GM18909 (cell line): ENCODE measurements at regions not wholly inside any gene's neighbourhood (a gene's known extent, or its start where the extent isn't known, plus 50 kb on each side); places are given as distances from the start of the nearest gene placed in this dataset.

Experiments
- ATAC-seq: cut with Tn5 transposase; IDR thresholded peaks from one replicate; pipeline ENCODE4 v1.9.1; 2021; ENCODE audit warnings: mild to moderate bottlenecking; ENCODE audit not compliant: unreplicated experiment, poor library complexity

DNA sequence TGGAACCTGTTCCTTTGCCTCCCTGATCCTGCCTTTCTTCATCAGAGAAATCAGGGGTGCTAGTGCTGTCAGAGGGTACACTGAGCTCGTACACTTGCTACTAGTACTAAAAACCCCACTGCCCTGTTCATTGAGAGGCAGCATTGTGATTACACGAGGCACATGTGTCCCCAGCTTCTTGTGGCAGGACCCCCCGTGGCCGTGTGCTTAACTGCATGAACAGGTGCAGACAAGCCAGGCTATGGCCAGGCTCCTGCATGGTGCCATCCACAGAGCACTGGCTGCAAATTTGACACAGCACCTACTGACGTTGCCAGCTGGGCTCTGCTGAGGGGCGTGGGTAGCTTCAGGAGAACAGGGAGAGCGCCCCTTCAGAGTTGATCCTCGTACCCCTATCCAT is 248.4 kb downstream of the GLI2 start:
- ATAC-seq: no peak

DNA sequence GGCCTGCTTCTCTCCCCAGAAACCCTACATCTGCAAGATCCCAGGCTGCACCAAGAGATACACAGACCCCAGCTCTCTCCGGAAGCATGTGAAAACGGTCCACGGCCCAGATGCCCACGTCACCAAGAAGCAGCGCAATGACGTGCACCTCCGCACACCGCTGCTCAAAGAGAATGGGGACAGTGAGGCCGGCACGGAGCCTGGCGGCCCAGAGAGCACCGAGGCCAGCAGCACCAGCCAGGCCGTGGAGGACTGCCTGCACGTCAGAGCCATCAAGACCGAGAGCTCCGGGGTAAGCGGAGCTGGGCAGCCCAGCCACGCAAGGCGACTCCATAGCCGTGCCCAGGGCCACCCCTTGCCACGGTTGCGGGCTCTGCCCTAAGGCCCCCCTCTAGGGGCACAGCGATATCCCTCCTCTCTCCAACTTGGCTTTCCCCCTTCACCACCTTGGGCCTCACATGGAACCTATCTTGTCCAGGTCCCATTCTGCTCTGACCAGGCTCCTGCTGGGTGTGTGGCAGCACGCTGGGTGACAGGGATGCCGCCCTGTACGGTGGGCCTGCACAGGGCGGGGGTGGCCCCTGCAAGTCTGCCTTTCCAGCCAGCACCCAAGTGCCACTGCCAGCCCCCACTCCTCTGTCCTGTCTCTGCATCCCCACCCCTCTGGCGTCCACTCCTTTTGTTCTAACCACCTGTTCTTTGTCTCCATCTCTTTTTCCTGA is 248.9 kb downstream of the GLI2 start:
- ATAC-seq: no peak

DNA sequence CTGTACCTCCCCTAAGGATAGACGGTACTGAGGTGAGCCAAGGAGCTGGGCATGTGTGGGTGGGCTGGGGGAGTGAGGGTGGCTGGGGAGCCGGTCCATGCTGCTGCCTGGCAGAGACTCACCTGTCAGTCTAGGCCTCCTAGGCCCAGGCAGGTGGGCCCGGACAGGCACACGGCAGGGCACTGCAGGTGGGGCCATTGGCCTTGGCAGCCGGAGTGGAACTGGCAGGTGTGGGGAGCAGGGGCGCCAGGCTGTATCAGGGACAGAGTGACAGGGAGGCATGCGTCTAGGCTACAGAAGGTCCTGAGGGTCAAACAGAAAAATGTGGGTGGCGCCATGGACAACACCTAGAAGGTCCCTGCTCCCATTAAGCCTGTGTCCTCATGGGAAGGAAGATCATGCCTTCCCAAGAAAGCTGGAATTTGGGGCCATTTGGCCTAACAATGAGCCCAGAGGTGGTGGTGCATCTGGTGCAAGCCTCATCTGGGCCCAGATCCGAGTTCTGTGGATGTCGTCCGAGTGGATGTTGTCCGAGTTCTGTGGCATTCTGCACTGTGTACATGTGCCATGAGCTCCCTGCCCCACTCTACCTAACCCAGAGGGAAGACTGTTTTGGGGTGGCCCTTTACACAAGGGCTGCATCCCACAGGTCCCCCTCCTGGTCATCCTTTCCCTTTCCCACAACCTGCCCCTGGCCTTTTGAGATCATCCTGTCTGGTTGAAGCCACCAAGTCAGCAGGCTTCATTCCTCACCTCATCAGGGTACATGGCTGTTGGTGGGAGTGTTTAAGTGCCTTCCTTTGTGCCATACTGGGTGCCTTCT is 249.7 kb downstream of the GLI2 start:
- no peak for ATAC-seq

DNA sequence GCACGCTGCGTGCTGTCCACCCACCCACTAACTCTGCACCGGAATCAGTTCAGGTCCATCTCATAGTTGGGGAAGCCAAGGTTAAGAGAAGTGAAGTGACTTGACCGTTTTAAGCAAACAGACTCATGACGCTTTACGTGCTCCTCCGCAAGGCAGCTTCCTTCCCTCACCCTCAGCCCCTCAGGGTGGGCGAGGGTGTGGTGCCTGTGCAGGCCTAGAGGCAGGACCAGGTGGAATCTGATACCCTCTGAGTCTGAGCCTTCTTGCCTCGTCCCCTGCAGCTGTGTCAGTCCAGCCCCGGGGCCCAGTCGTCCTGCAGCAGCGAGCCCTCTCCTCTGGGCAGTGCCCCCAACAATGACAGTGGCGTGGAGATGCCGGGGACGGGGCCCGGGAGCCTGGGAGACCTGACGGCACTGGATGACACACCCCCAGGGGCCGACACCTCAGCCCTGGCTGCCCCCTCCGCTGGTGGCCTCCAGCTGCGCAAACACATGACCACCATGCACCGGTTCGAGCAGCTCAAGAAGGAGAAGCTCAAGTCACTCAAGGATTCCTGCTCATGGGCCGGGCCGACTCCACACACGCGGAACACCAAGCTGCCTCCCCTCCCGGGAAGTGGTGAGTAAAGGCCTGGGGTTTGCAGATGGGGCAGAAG is 250.5 kb downstream of the GLI2 start:
- ATAC-seq: no peak

DNA sequence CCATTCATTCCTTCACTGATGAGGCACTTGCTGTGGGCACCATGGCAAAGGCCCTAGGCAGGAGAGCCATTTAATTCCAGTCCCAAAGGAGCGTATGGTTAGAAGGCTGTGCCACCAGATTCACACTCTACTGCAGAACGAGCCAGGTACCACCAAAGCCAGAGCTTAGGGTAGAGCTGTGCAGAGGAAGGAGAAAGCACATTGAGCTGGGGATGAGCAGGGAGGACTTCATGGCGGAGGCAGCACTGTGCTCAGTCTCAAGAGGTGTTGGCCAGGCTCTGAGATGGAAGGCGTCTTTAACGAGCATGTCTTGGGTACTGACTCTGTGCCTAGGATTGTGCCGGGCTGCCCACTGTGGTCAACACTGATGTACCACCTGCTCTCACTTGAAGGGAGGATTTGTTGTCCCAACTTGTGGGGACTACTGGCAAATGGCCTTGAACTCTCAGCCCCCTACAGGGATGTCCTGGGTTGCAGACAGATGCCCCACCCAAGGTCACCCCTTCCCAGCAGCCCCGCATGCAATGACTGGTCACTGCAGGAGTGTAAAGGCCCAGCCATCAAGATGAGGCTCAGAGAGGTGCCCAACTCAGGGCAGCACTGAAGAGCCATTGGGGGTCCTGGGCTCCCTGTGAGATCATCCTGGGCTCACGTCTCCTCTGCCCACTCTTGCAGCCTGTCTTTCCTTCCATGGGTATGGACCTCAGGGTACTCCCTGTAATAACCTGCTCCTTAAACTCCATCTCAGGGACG is 251.4 kb downstream of the GLI2 start:
- ATAC-seq: no peak

DNA sequence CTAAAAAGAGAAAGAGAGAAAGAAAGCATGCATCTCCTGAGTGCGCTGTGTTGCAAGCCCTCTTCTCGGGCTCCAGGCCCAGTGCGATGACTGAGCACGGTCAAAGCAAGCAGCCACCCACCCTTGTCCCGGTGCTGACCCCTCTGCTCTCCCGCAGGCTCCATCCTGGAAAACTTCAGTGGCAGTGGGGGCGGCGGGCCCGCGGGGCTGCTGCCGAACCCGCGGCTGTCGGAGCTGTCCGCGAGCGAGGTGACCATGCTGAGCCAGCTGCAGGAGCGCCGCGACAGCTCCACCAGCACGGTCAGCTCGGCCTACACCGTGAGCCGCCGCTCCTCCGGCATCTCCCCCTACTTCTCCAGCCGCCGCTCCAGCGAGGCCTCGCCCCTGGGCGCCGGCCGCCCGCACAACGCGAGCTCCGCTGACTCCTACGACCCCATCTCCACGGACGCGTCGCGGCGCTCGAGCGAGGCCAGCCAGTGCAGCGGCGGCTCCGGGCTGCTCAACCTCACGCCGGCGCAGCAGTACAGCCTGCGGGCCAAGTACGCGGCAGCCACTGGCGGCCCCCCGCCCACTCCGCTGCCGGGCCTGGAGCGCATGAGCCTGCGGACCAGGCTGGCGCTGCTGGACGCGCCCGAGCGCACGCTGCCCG is 252.5 kb downstream of the GLI2 start:
- ATAC-seq: no peak

DNA sequence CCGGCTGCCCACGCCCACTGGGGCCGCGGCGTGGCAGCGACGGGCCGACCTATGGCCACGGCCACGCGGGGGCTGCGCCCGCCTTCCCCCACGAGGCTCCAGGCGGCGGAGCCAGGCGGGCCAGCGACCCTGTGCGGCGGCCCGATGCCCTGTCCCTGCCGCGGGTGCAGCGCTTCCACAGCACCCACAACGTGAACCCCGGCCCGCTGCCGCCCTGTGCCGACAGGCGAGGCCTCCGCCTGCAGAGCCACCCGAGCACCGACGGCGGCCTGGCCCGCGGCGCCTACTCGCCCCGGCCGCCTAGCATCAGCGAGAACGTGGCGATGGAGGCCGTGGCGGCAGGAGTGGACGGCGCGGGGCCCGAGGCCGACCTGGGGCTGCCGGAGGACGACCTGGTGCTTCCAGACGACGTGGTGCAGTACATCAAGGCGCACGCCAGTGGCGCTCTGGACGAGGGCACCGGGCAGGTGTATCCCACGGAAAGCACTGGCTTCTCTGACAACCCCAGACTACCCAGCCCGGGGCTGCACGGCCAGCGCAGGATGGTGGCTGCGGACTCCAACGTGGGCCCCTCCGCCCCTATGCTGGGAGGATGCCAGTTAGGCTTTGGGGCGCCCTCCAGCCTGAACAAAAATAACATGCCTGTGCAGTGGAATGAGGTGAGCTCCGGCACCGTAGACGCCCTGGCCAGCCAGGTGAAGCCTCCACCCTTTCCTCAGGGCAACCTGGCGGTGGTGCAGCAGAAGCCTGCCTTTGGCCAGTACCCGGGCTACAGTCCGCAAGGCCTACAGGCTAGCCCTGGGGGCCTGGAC is 253.2 kb downstream of the GLI2 start:
- no peak for ATAC-seq

DNA sequence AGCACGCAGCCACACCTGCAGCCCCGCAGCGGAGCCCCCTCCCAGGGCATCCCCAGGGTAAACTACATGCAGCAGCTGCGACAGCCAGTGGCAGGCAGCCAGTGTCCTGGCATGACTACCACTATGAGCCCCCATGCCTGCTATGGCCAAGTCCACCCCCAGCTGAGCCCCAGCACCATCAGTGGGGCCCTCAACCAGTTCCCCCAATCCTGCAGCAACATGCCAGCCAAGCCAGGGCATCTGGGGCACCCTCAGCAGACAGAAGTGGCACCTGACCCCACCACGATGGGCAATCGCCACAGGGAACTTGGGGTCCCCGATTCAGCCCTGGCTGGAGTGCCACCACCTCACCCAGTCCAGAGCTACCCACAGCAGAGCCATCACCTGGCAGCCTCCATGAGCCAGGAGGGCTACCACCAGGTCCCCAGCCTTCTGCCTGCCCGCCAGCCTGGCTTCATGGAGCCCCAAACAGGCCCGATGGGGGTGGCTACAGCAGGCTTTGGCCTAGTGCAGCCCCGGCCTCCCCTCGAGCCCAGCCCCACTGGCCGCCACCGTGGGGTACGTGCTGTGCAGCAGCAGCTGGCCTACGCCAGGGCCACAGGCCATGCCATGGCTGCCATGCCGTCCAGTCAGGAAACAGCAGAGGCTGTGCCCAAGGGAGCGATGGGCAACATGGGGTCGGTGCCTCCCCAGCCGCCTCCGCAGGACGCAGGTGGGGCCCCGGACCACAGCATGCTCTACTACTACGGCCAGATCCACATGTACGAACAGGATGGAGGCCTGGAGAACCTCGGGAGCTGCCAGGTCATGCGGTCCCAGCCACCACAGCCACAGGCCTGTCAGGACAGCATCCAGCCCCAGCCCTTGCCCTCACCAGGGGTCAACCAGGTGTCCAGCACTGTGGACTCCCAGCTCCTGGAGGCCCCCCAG is 254.1 kb downstream of the GLI2 start:
- no peak for ATAC-seq

DNA sequence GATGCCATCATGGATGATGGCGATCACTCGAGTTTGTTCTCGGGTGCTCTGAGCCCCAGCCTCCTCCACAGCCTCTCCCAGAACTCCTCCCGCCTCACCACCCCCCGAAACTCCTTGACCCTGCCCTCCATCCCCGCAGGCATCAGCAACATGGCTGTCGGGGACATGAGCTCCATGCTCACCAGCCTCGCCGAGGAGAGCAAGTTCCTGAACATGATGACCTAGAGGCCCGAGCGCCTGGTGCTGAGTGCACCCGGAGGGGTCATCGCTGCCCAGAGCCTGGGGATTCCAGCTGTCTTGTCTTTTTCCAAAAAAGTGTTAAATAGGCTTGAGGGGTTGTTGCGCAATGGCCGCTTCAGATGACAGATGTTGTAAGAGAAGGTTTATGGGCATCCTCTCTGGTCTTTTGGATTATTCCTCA is 254.8 kb downstream of the GLI2 start:
- no peak for ATAC-seq

DNA sequence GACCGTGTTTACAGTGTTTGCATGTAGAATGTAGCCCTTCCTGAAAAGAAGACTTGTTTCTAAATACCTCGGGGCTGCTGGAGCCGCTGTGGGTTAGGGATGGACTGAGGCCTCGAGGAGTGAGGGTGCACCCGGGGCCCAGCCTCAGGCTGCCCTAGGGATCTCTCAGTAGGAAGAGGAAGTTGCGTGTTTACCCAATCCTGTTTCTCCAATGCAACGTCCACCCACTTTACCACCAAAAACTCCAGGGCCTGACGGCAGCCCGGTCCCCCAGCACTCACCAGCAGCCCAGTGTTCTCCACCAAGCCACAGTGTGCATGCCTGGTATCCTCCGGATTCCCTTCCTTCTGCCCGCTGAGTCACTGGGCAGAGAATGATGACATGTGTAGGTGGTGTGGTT is 255.8 kb downstream of the GLI2 start:
- ATAC-seq: no peak

DNA sequence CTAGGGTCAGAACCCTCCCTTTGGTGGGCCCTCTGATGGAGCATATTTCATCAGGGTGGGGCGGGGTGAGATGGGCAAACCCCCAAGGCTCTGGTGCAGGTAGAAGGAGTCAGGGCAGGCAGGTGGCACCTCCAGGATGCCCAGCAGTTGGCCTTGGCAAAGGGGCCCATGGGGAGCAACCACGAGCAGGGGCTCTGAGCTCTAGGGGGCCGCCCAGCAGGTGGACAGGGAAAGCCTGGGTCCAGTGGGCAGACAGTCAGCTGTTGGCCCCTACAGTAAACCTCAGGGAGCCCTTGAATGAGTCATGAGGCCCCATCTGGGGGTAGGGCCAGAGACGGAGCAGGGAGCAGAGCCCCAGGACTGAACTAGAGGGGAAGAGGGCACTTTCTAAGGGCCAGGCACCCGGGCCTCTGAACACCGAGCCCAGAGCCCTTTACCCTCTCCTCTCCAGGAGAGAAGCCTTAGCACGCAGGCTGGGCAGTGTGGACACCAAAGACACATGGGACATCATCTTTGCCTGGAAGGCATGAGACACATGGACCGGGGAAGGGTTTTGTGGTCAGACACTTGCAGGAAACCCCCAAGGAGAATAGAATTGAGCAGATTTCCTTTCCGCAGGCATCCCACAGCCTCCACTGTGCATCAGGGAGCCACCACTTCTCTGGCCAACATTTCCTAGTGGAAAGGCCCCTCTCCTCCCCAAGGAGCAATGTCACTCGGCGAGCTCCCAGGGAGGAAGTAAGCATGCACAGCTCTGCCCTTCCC is 257.3 kb downstream of the GLI2 start:
- no peak for ATAC-seq

DNA sequence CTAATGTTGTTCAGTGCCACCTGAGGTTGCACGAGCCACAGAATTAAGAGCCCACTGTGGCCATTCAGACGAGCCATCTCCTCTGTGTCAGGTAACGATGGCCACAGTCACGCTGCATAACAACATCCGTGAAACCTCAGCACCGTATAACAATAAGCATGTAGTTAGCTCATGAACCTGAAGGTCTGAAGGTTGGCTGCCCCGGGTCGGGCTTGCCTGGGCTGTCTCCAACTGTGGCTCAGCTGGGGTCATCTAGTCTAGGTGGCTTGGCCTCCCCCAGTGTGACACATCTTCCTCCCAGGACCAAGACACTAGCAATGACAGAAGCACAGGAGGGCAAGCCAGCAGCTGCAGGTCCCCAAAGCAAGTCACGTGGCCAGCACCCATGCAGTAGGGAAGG is 258.0 kb downstream of the GLI2 start:
- no peak for ATAC-seq

DNA sequence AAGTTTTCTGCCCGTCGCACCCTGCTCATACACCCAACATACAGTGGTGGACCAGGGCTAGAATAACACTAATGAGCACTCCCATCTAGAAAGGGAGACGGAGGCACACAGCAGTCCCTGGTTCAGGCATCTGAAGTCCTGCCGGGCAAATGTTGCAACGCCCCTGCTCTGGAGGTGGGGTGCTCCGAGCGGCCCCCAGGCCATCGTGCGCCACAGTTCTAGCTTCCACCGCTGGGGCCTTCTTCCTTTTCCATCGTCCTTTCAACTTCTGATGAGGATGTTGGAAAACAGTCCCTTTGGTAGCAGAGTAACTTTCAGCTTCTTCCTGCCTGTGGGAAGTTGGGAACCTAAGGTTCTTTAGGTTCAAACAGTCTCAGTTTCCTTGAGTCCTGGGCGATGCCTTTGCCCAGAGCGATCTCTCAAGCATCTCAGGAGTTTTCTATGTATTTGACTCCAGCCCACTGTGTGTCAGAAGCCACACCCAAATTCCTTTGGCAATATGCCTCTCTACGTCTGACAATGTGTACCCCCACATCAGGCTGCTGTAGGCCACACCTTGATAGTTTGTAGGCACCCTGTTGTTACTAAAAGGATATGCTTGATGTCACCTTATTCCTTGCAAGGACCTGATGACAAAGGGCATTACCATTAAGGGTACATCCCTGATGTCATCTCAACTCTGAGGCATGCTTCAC is 258.8 kb downstream of the GLI2 start:
- ATAC-seq: no peak

DNA sequence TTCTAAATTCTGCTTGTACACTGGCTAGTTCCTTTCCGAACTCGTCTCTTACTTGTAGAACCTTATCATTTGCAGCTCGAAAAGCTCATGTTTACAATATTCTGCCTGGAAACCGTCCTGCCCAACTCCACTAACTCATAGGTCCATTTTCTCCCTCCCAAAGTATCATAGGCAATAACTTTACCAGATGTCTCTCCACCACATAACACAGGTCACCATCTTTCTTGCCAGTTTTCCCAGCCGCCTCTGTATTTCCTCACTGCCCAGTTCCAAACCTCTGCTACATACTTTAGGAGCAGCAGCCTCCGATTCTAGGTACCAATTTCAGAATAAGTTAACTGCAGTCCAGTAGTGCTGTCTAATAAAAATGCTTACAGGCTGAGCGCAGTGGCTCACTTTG is 259.5 kb downstream of the GLI2 start:
- no peak for ATAC-seq

DNA sequence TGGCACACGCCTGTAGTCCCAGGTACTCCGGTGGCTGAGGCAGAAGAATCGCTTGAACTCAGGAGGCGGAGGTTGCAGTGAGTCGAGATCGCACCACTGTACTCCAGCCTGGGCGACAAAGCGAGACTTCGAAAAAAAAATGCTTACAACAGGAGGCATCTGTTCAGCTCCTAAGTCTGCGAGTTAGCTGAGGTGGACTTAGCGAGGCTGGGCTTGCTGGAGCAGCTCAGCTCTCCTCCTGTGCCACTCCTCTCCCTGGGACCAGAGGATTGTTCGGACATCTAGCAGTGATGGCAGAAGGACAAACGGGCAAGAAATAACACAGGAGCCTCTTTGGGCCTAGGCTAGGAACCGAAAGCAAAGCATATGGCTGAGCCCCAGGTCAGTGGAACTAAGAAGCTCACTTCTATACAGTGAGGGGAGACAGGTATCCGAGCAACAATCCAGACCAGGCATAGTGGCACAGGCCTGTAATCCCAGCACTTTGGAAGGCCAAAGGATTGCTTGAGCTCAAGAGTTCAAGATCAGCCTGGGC is 260.1 kb downstream of the GLI2 start:
- no peak for ATAC-seq

DNA sequence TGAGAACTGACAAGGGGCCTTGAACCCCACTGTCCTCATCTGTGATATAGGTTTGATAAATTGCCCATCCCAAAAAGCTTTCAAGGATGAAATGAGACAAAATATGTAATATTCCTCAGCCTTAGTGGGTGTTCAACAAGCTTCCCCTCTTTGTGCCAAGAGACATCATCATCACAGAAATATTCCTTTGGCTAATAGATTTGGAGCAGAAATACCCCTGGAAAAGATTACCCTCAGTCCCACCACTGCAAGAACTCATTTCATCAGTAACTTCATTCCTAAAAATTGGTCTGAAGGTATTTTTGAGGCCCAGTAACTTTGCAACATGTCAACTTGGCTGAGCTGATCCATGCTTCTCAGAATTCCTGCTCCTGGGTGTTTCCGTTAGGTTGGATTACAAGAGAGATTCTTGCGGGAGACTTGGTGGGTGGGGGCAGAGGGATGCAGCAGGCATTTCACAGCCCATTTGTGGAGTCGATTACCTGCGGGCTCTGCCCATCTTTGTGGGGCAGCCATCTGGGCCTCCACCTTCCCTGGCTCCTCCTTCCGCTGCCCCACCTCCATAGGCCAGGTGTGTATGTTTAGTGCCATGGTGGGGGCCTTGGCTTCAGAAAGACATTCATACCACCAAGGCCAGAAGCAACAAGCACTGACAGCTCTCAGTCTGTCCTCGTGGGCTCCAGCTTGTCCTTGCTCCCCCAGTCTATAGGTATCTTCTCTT is 263.9 kb downstream of the GLI2 start:
- ATAC-seq: no peak
